ENCODE measurements at regions not wholly inside any gene's neighbourhood (a gene's known extent, or its start where the extent isn't known, plus 50 kb on each side); places are given as distances from the start of the nearest gene placed in this dataset.

GRCh38 chr12:23474438-23474976, 475.0 kb downstream of the SOX5 start:
- no peak for DNase-seq

Data from NCI-H187 (cell line).